ENCODE measurements at regions not wholly inside any gene's neighbourhood (a gene's known extent, or its start where the extent isn't known, plus 50 kb on each side); places are given as distances from the start of the nearest gene placed in this dataset.

DNA sequence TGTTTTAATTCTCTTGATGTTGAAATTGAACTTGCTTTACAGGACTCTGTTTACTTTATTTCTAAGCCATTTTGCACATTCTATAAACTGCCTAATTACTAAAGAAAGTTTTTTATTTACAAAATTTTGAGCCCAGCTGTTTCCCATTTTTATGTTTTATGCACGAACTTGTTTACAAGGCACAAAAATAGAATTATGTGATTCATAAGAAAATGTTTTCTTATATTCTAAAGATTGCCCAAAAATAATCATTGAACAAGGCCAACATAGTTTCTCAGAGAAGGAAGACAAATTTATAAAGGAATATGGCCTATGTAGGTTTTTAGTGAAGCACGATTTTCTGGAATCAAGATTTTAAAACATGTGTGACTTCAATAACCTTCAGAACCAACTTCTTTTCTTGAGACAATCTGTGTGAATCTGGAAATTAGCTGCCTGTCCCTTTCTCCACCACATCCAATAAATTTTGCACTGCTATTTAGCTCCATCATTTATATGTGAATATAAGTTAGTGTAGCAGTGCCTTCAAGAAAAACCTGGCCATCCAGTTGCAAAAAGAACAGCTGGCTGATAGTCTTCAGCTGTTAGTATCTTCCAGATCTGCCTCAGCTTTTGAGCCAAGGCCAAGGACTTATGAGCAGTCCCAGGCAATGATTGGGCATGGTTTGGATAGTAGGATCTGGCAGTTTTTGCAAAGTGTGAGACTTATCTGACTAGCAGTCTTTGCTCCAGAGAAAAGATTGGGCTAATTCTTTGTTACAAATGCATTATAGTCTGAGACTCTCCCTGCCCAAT is 253.2 kb upstream of the COL3A1 start:
- TF ChIP-seq POLR2AphosphoS5 (IDR thresholded peaks at IDR 0.05; ENCODE audit: low read depth) (no peak), EZH2 (IDR thresholded peaks at IDR 0.05; ENCODE audit: low read depth, unreplicated experiment) (no peak), EZH2phosphoT487 (IDR thresholded peaks at IDR 0.05; ENCODE audit: unreplicated experiment) (no peak), CREB1 (CRISPR knock-in tag; IDR thresholded peaks at IDR 0.05; ENCODE audit: low read depth) (no peak), NANOG (IDR thresholded peaks at IDR 0.05; ENCODE audit: borderline replicate concordance) (no peak), JUNB (IDR thresholded peaks at IDR 0.05; ENCODE audit: unreplicated experiment) (no peak), STAT1 (IDR thresholded peaks at IDR 0.05; ENCODE audit: unreplicated experiment) (no peak), ZNF331 (CRISPR knock-in tag; IDR thresholded peaks at IDR 0.05; ENCODE audit: low read depth) (no peak)
- TF ChIP-seq, protein P1, sequence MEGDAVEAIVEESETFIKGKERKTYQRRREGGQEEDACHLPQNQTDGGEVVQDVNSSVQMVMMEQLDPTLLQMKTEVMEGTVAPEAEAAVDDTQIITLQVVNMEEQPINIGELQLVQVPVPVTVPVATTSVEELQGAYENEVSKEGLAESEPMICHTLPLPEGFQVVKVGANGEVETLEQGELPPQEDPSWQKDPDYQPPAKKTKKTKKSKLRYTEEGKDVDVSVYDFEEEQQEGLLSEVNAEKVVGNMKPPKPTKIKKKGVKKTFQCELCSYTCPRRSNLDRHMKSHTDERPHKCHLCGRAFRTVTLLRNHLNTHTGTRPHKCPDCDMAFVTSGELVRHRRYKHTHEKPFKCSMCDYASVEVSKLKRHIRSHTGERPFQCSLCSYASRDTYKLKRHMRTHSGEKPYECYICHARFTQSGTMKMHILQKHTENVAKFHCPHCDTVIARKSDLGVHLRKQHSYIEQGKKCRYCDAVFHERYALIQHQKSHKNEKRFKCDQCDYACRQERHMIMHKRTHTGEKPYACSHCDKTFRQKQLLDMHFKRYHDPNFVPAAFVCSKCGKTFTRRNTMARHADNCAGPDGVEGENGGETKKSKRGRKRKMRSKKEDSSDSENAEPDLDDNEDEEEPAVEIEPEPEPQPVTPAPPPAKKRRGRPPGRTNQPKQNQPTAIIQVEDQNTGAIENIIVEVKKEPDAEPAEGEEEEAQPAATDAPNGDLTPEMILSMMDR (conservative IDR thresholded peaks at IDR 0.05; ENCODE audit: low read depth in 2 of 2), result no peak
- TF ChIP-seq, protein P2, sequence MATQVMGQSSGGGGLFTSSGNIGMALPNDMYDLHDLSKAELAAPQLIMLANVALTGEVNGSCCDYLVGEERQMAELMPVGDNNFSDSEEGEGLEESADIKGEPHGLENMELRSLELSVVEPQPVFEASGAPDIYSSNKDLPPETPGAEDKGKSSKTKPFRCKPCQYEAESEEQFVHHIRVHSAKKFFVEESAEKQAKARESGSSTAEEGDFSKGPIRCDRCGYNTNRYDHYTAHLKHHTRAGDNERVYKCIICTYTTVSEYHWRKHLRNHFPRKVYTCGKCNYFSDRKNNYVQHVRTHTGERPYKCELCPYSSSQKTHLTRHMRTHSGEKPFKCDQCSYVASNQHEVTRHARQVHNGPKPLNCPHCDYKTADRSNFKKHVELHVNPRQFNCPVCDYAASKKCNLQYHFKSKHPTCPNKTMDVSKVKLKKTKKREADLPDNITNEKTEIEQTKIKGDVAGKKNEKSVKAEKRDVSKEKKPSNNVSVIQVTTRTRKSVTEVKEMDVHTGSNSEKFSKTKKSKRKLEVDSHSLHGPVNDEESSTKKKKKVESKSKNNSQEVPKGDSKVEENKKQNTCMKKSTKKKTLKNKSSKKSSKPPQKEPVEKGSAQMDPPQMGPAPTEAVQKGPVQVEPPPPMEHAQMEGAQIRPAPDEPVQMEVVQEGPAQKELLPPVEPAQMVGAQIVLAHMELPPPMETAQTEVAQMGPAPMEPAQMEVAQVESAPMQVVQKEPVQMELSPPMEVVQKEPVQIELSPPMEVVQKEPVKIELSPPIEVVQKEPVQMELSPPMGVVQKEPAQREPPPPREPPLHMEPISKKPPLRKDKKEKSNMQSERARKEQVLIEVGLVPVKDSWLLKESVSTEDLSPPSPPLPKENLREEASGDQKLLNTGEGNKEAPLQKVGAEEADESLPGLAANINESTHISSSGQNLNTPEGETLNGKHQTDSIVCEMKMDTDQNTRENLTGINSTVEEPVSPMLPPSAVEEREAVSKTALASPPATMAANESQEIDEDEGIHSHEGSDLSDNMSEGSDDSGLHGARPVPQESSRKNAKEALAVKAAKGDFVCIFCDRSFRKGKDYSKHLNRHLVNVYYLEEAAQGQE (IDR thresholded peaks at IDR 0.05; ENCODE audit: unreplicated experiment), result no peak
